ENCODE measurements at regions not wholly inside any gene's neighbourhood (a gene's known extent, or its start where the extent isn't known, plus 50 kb on each side); places are given as distances from the start of the nearest gene placed in this dataset.

- TF ChIP-seq CTCF (IDR thresholded peaks at IDR 0.05) = no peak
- TF ChIP-seq POLR2A (IDR thresholded peaks at IDR 0.05) = no peak
- Histone ChIP-seq H3K4me3 (no peak overlapping the region), H3K36me3 (replicated peaks in 1 of 2; ENCODE audit: insufficient read depth in 1 of 2, low read depth in 2 of 2) (no peaks in the 10 kb centered on the region), H3K27me3 (no peaks in the 10 kb centered on the region), H3K9me3 (no peaks in the 10 kb centered on the region), H3K27ac (no peak overlapping the region), H3K4me1 (no peaks in the 10 kb centered on the region)
- DNase-seq = no peak
- intact Hi-C loops (cut with DNase I) = no loop called here
- no peak for ATAC-seq
- WGBS, 2 donors = 69 to 70% methylated on average over 3 of the region's 3 CpGs
Measured at GRCh38 chr12:77494296-77494695, 336.4 kb upstream of the NAV3 start.

GRCh38 chr12:77493302-77494168, 337.2 kb upstream of the NAV3 start:
- no peak overlapping the region for H3K27ac ChIP-seq
- no peak for TF ChIP-seq CTCF (IDR thresholded peaks at IDR 0.05)
- no peak for TF ChIP-seq POLR2A (IDR thresholded peaks at IDR 0.05)
- ATAC-seq (no peak), DNase-seq (no peak)
- no peaks in the 10 kb centered on the region for H3K27me3 ChIP-seq
- H3K4me3 ChIP-seq = no peak overlapping the region
- H3K36me3 ChIP-seq (replicated peaks in 1 of 2; ENCODE audit: insufficient read depth in 1 of 2, low read depth in 2 of 2) = no peaks in the 10 kb centered on the region
- no peaks in the 10 kb centered on the region for H3K9me3 ChIP-seq
- WGBS, 2 donors = 65 to 71% methylated on average over 5 of the region's 5 CpGs
- H3K4me1 ChIP-seq = no peaks in the 10 kb centered on the region
- intact Hi-C loops (cut with DNase I) = no loop called here

GRCh38 chr12:77492536-77492935, 338.2 kb upstream of the NAV3 start:
- Histone ChIP-seq H3K9me3 (no peaks in the 10 kb centered on the region), H3K4me3 (no peak overlapping the region), H3K36me3 (replicated peaks in 1 of 2; ENCODE audit: insufficient read depth in 1 of 2, low read depth in 2 of 2) (no peaks in the 10 kb centered on the region), H3K27me3 (no peaks in the 10 kb centered on the region), H3K27ac (no peak overlapping the region), H3K4me1 (no peaks in the 10 kb centered on the region)
- TF ChIP-seq CTCF (IDR thresholded peaks at IDR 0.05) (no peak), POLR2A (IDR thresholded peaks at IDR 0.05) (no peak)
- intact Hi-C loops (cut with DNase I) = no loop called here
- WGBS, 2 donors = 70 to 73% methylated on average over 4 of the region's 4 CpGs
- ATAC-seq = no peak
- no peak for DNase-seq

GRCh38 chr12:77489331-77489970, 341.2 kb upstream of the NAV3 start:
- H3K9me3 ChIP-seq = no peaks in the 10 kb centered on the region
- no peak overlapping the region for H3K27ac ChIP-seq
- H3K4me3 ChIP-seq = no peak overlapping the region
- no peak for TF ChIP-seq CTCF (IDR thresholded peaks at IDR 0.05)
- TF ChIP-seq POLR2A (IDR thresholded peaks at IDR 0.05) = no peak
- DNase-seq (no peak), ATAC-seq (no peak)
- no peaks in the 10 kb centered on the region for H3K27me3 ChIP-seq
- intact Hi-C loops (cut with DNase I) = no loop called here
- H3K4me1 ChIP-seq = no peaks in the 10 kb centered on the region
- H3K36me3 ChIP-seq (replicated peaks in 1 of 2; ENCODE audit: insufficient read depth in 1 of 2, low read depth in 2 of 2) = no peaks in the 10 kb centered on the region
- 70 to 73% methylated on average over 4 of the region's 4 CpGs for WGBS, 2 donors
